ENCODE measurements at regions not wholly inside any gene's neighbourhood (a gene's known extent, or its start where the extent isn't known, plus 50 kb on each side); places are given as distances from the start of the nearest gene placed in this dataset.

DNA sequence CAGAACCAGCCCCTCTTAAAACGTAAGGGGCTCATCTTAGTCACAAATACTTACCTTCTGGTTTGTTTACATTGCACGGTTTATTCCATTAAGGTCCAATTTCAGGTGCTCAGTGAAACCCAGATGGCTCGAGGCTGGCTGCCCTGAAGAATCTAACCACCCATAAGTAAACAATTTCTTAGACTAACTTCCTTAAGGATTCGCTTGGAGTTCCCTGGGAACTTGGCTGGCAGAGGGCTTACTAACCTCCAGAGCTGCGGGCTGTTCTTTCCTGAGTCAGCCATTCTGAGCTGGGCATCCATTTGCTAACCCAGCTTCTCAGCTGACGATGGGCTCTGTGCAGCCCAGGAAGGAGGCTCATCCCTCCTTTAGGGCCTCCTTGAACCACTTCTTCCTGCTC, 262.1 kb downstream of the FGF9 start:
- H3K4me2 ChIP-seq: no peak overlapping the region
- no peaks in the 10 kb centered on the region for H4K20me1 ChIP-seq (ENCODE audit: insufficient read depth)
- H3K9me3 ChIP-seq: no peaks in the 10 kb centered on the region
- H3K27ac ChIP-seq (ENCODE audit: low read depth in 2 of 2, low read length in 1 of 2): no peak overlapping the region
- TF ChIP-seq, protein P1, sequence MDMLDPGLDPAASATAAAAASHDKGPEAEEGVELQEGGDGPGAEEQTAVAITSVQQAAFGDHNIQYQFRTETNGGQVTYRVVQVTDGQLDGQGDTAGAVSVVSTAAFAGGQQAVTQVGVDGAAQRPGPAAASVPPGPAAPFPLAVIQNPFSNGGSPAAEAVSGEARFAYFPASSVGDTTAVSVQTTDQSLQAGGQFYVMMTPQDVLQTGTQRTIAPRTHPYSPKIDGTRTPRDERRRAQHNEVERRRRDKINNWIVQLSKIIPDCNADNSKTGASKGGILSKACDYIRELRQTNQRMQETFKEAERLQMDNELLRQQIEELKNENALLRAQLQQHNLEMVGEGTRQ (IDR thresholded peaks at IDR 0.05; ENCODE audit: borderline replicate concordance, low read depth, low read length): no peak
- no peak for TF ChIP-seq TEAD4 (IDR thresholded peaks at IDR 0.05; ENCODE audit: borderline replicate concordance, insufficient read depth)
- TF ChIP-seq YY1 (IDR thresholded peaks at IDR 0.05; ENCODE audit: low read depth): no peak
- TF ChIP-seq GABPA (IDR thresholded peaks at IDR 0.05; ENCODE audit: low read depth): no peak
- no peak for TF ChIP-seq RFX5 (IDR thresholded peaks at IDR 0.05; ENCODE audit: low read length)
- no peak for TF ChIP-seq CHD2 (IDR thresholded peaks at IDR 0.05; ENCODE audit: low read length, partially characterized antibody)
- no peak for TF ChIP-seq JUND (IDR thresholded peaks at IDR 0.05)
- no peak for TF ChIP-seq GATA2 (CRISPR knock-in tag; IDR thresholded peaks at IDR 0.05)
- TF ChIP-seq, protein P2, sequence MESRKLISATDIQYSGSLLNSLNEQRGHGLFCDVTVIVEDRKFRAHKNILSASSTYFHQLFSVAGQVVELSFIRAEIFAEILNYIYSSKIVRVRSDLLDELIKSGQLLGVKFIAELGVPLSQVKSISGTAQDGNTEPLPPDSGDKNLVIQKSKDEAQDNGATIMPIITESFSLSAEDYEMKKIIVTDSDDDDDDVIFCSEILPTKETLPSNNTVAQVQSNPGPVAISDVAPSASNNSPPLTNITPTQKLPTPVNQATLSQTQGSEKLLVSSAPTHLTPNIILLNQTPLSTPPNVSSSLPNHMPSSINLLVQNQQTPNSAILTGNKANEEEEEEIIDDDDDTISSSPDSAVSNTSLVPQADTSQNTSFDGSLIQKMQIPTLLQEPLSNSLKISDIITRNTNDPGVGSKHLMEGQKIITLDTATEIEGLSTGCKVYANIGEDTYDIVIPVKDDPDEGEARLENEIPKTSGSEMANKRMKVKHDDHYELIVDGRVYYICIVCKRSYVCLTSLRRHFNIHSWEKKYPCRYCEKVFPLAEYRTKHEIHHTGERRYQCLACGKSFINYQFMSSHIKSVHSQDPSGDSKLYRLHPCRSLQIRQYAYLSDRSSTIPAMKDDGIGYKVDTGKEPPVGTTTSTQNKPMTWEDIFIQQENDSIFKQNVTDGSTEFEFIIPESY (IDR thresholded peaks at IDR 0.05; ENCODE audit: borderline replicate concordance, low read depth): no peak
- no peak for TF ChIP-seq FOXM1 (IDR thresholded peaks at IDR 0.05; ENCODE audit: low read depth)
- TF ChIP-seq, protein P3, sequence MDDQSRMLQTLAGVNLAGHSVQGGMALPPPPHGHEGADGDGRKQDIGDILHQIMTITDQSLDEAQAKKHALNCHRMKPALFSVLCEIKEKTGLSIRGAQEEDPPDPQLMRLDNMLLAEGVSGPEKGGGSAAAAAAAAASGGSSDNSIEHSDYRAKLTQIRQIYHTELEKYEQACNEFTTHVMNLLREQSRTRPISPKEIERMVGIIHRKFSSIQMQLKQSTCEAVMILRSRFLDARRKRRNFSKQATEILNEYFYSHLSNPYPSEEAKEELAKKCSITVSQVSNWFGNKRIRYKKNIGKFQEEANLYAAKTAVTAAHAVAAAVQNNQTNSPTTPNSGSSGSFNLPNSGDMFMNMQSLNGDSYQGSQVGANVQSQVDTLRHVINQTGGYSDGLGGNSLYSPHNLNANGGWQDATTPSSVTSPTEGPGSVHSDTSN (IDR thresholded peaks at IDR 0.05): no peak
- TF ChIP-seq, protein P4, sequence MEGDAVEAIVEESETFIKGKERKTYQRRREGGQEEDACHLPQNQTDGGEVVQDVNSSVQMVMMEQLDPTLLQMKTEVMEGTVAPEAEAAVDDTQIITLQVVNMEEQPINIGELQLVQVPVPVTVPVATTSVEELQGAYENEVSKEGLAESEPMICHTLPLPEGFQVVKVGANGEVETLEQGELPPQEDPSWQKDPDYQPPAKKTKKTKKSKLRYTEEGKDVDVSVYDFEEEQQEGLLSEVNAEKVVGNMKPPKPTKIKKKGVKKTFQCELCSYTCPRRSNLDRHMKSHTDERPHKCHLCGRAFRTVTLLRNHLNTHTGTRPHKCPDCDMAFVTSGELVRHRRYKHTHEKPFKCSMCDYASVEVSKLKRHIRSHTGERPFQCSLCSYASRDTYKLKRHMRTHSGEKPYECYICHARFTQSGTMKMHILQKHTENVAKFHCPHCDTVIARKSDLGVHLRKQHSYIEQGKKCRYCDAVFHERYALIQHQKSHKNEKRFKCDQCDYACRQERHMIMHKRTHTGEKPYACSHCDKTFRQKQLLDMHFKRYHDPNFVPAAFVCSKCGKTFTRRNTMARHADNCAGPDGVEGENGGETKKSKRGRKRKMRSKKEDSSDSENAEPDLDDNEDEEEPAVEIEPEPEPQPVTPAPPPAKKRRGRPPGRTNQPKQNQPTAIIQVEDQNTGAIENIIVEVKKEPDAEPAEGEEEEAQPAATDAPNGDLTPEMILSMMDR (IDR thresholded peaks at IDR 0.05): no peak
- TF ChIP-seq FOXJ3 (CRISPR knock-in tag; IDR thresholded peaks at IDR 0.05): no peak
- no peak for TF ChIP-seq ELF1 (IDR thresholded peaks at IDR 0.05)
- no peak for TF ChIP-seq FOSL2 (IDR thresholded peaks at IDR 0.05; ENCODE audit: borderline replicate concordance, low read depth)
- TF ChIP-seq RCOR1 (IDR thresholded peaks at IDR 0.05; ENCODE audit: low read length): no peak
- no peak for TF ChIP-seq SMC3 (IDR thresholded peaks at IDR 0.05; ENCODE audit: low read depth, low read length)
- ChIA-PET POLR2A (no interaction called here), CTCF (no interaction called here)
- no peaks in the 10 kb centered on the region for H3K9me2 ChIP-seq
- no peak overlapping the region for H3K4me3 ChIP-seq (ENCODE audit: low read depth in 2 of 2, low read length in 1 of 2)
- no peak overlapping the region for H3K9ac ChIP-seq
- no peaks in the 10 kb centered on the region for H3K36me3 ChIP-seq (replicated peaks in 1 of 2; ENCODE audit: control insufficient read depth in 1 of 2, insufficient read depth in 2 of 2, low read length in 1 of 2)
- no peak overlapping the region for H2AFZ ChIP-seq (ENCODE audit: low read depth)
- no peak for DNase-seq
- WGBS (ENCODE audit: low lambda C conversion rate): 0% methylated on average over 6 of the region's 6 CpGs
- H3K4me1 ChIP-seq (ENCODE audit: control insufficient read depth in 1 of 2, insufficient read depth in 2 of 2, low read depth in 1 of 2, low read length in 1 of 2): no peaks in the 10 kb centered on the region
- no peaks in the 10 kb centered on the region for H3K79me2 ChIP-seq (ENCODE audit: insufficient read depth)
- no peaks in the 10 kb centered on the region for H3F3A ChIP-seq (replicated peaks; ENCODE audit: insufficient read depth)
- no peaks in the 10 kb centered on the region for H3K27me3 ChIP-seq (ENCODE audit: insufficient read depth)

Measured in SK-N-SH (cell line).